HepG2 (cell line): ENCODE measurements at regions not wholly inside any gene's neighbourhood (a gene's known extent, or its start where the extent isn't known, plus 50 kb on each side); places are given as distances from the start of the nearest gene placed in this dataset.

Experiments used
- ATAC-seq: fragments of 200-7000 bp; cut with Tn5 transposase; 3 replicates; pipeline ENCODE4 v1.9.1; 2020; ENCODE audit warnings: mild to moderate bottlenecking, moderate library complexity
- BruUV-seq: library from RNA; stranded (reverse); fragments of 400-500 nt; replicated peaks from 2 replicates; lab custom pipeline; 2021; lab: Mats Ljungman, UMichigan
- CTCF ChIA-PET: fragments of 300-600 bp; formaldehyde crosslinking; extraction: SDS; loops from one replicate; lab custom pipeline; 2021; ENCODE audit warnings: low total read pairs, inconsistent platforms, low intra/inter-chr PET ratio; lab: Yijun Ruan, JAX
- POLR2A ChIA-PET: fragments of 350-600 bp; sonication (Branson Sonifier 250); formaldehyde crosslinking; loops from one replicate; lab custom pipeline; 2020; ENCODE audit warnings: antibody characterized with exemption, inconsistent platforms; lab: Yijun Ruan, JAX
- DNase-seq: peaks from one replicate; pipeline ENCODE4 v3.0.0-alpha.2; 2015; ENCODE audit warnings: low spot score
- FAIRE-seq: peaks from 3 replicates; lab custom pipeline; 2011; peaks lifted over from hg19 to GRCh38; lab: Jason Lieb, UNC
- H2AFZ ChIP-seq: one replicate; pipeline ENCODE4 v1.6.1; 2011; ENCODE audit warnings: low read length, inconsistent platforms
- H3K27ac ChIP-seq: fragments of 300-600 bp; 3 replicates; pipeline ENCODE4 v1.8.0; 2011; ENCODE audit warnings: mixed run types, mild to moderate bottlenecking, mixed read lengths, low read length, inconsistent platforms; ENCODE audit not compliant: insufficient read depth; ENCODE audit errors: extremely low read length
- H3K27me3 ChIP-seq, 2 experiments: fragments of 200-600 bp in 1 of 2; 2 replicates in 1 of 2; 3 replicates in 1 of 2; pipeline versions ENCODE4 v1.6.0 to v1.8.0; 2011; ENCODE audit warnings: low read length in 2 of 2, mild to moderate bottlenecking in 2 of 2, moderate library complexity in 2 of 2, inconsistent platforms in 1 of 2; ENCODE audit not compliant: insufficient read depth in 2 of 2, control insufficient read depth in 1 of 2
- H3K36me3 ChIP-seq, 2 experiments: fragments of 200-600 bp in 1 of 2; replicated peaks in 1 of 2; 2 replicates in 1 of 2; 3 replicates in 1 of 2; pipeline versions ENCODE4 v1.5.1 to v1.8.0; 2011; ENCODE audit warnings: low read length in 2 of 2, inconsistent platforms in 1 of 2; ENCODE audit not compliant: insufficient read depth in 2 of 2, control insufficient read depth in 1 of 2
- H3K4me1 ChIP-seq: 2 replicates; pipeline ENCODE4 v1.5.1; 2012; ENCODE audit warnings: low read length, inconsistent platforms; ENCODE audit not compliant: insufficient read depth
- H3K4me2 ChIP-seq: 2 replicates; pipeline ENCODE4 v1.6.0; 2011; ENCODE audit warnings: low read depth, low read length, inconsistent platforms
- H3K4me3 ChIP-seq, 3 experiments: fragments of 200-600 bp in 1 of 3; sonication (generic), shearing (Covaris generic) in 1 of 3; replicated peaks in 1 of 3; 2 replicates each; pipeline ENCODE4 v1.5.1; 2011 to 2016; ENCODE audit warnings: low read length in 3 of 3, inconsistent platforms in 2 of 3, low read depth in 2 of 3, mild to moderate bottlenecking in 2 of 3, control low read depth in 1 of 3, mixed read lengths in 1 of 3; ENCODE audit not compliant: insufficient read depth in 1 of 3
- H3K79me2 ChIP-seq: one replicate; pipeline ENCODE4 v1.6.1; 2011; ENCODE audit warnings: low read length, inconsistent platforms; ENCODE audit not compliant: insufficient read depth
- H3K9ac ChIP-seq: 2 replicates; pipeline ENCODE4 v1.6.0; 2011; ENCODE audit warnings: mild to moderate bottlenecking, low read depth, low read length, inconsistent platforms; ENCODE audit not compliant: insufficient read depth
- H3K9me3 ChIP-seq: 2 replicates; pipeline ENCODE4 v1.5.1; 2012; ENCODE audit warnings: mild to moderate bottlenecking, low read length
- H4K20me1 ChIP-seq: 2 replicates; pipeline ENCODE4 v1.6.0; 2011; ENCODE audit warnings: inconsistent platforms, mild to moderate bottlenecking, low read length, moderate library complexity; ENCODE audit not compliant: insufficient read depth
- NFIC ChIP-seq: IDR thresholded peaks from 2 replicates; pipeline ENCODE4 v1.6.1; 2012; ENCODE audit warnings: mild to moderate bottlenecking, low read length, inconsistent platforms
- NR2F6 ChIP-seq, 2 experiments: IDR thresholded peaks; 2 replicates each; pipeline ENCODE4 v1.6.1; 2016; ENCODE audit warnings: antibody characterized with exemption in 1 of 2, mild to moderate bottlenecking in 1 of 2
- SMARCE1 ChIP-seq: fragments of 450-650 bp; IDR thresholded peaks from 2 replicates; pipeline ENCODE4 v1.6.1; 2017; ENCODE audit warnings: borderline replicate concordance
- SYNCRIP ChIP-seq: fragments of 200-400 bp; formaldehyde crosslinking; IDR thresholded peaks from 2 replicates; pipeline ENCODE4 v1.6.1; 2018; ENCODE audit warnings: mild to moderate bottlenecking, low read depth, low read length; ENCODE audit not compliant: insufficient read depth
- ZBTB46 ChIP-seq: sonication (generic); formaldehyde crosslinking; IDR thresholded peaks from 2 replicates; pipeline ENCODE4 v1.4.0; 2020; ENCODE audit warnings: mild to moderate bottlenecking, missing genetic modification reagents, borderline replicate concordance
- ZKSCAN5 ChIP-seq: sonication (generic); formaldehyde crosslinking; IDR thresholded peaks from 2 replicates; pipeline ENCODE4 v1.5.1; 2020; ENCODE audit warnings: mild to moderate bottlenecking, missing genetic modification reagents
- ZNF619 ChIP-seq: sonication (generic); formaldehyde crosslinking; IDR thresholded peaks from 2 replicates; pipeline ENCODE4 v1.4.0; 2020; ENCODE audit warnings: mild to moderate bottlenecking, missing genetic modification reagents
- ZNF772 ChIP-seq: sonication (generic); formaldehyde crosslinking; IDR thresholded peaks from 2 replicates; pipeline ENCODE4 v1.5.0; 2020; ENCODE audit warnings: mild to moderate bottlenecking, missing genetic modification reagents
- ZNF780A ChIP-seq: sonication (generic); formaldehyde crosslinking; IDR thresholded peaks from 2 replicates; pipeline ENCODE4 v1.8.0; 2022; ENCODE audit warnings: mild to moderate bottlenecking, missing genetic modification reagents, moderate library complexity
- WGBS: methylation state at CpG from one replicate; pipeline ENCODE4 v1.1.6; 2017; ENCODE audit warnings: low lambda C conversion rate; 5-methylcytosine and 5-hydroxymethylcytosine counted together
- in situ Hi-C: cut with HindIII; loops from 2 replicates; pipeline ENCODE4 v1.10.0; 2017; ENCODE audit warnings: low pct_unique_long_range_greater_than_20kb; ENCODE audit not compliant: extremely low pct_ligation_motif_present
- intact Hi-C: fragments of 100-400 bp; cut with micrococcal nuclease; formaldehyde crosslinking; loops from one replicate; pipeline ENCODE4 v1.10.0; 2022; ENCODE audit not compliant: unreplicated experiment

- H3K79me2 ChIP-seq: no peaks in the 10 kb centered on the region
Observed at GRCh38 chr2:131641414-131642206, 113.9 kb downstream of the CCDC74A start.

More at GRCh38 chr2:131641414-131642206, 113.9 kb downstream of the CCDC74A start:
- DNase-seq (no peak), ATAC-seq (no peak), FAIRE-seq (no peak)
- no peak overlapping the region for H2AFZ ChIP-seq
- no peaks in the 10 kb centered on the region for H3K36me3 ChIP-seq
- TF ChIP-seq ZBTB46 (CRISPR knock-in tag) (no peak), SMARCE1 (no peak), ZNF772 (CRISPR knock-in tag) (no peak), NR2F6 (IDR thresholded peaks at IDR 0.05) (no peak), NR2F6 (CRISPR knock-in tag; IDR thresholded peaks at IDR 0.05) (no peak), SYNCRIP (no peak), NFIC (no peak), ZNF619 (CRISPR knock-in tag) (no peak), ZNF780A (CRISPR knock-in tag) (no peak), ZKSCAN5 (CRISPR knock-in tag) (no peak)
- WGBS: 8% methylated on average over 3 of the region's 3 CpGs
- no peaks in the 10 kb centered on the region for H4K20me1 ChIP-seq
- in situ Hi-C loops (no loop called here), intact Hi-C loops (no loop called here)
- H3K4me1 ChIP-seq: no peaks in the 10 kb centered on the region
- H3K27me3 ChIP-seq: peaks cover 0 to 7% of the 10 kb centered on the region in 2 experiments; a peak in 2 of 5 replicates
- ChIA-PET CTCF (no interaction called here), POLR2A (no interaction called here)
- H3K4me2 ChIP-seq: no peak overlapping the region
- no TSS peak for BruUV-seq
- no peak overlapping the region for H3K9ac ChIP-seq
- no peak overlapping the region for H3K4me3 ChIP-seq
- H3K9me3 ChIP-seq: no peaks in the 10 kb centered on the region
- no peak overlapping the region for H3K27ac ChIP-seq
